DND-41 (cell line): ENCODE measurements at regions not wholly inside any gene's neighbourhood (a gene's known extent, or its start where the extent isn't known, plus 50 kb on each side); places are given as distances from the start of the nearest gene placed in this dataset.

Experiments used
- ATAC-seq: fragments of 200-7000 bp; cut with Tn5 transposase; 3 replicates; pipeline ENCODE4 v1.9.1; 2021; ENCODE audit warnings: low read depth; ENCODE audit not compliant: insufficient read depth
- DNase-seq: peaks from one replicate; pipeline ENCODE4 v3.0.0-alpha.2; 2020
- H2AFZ ChIP-seq: 2 replicates; pipeline ENCODE4 v1.6.0; 2012; ENCODE audit warnings: low read depth, low read length
- H3K27ac ChIP-seq: 2 replicates; pipeline ENCODE4 v1.5.1; 2012; ENCODE audit warnings: low read length, inconsistent platforms
- H3K27me3 ChIP-seq: fragments of 200-600 bp; sonication (generic); 2 replicates; pipeline ENCODE4 v1.6.0; 2012; ENCODE audit warnings: low read length, mild to moderate bottlenecking, inconsistent platforms; ENCODE audit not compliant: insufficient read depth, poor library complexity
- H3K36me3 ChIP-seq: 2 replicates; pipeline ENCODE4 v1.5.1; 2012; ENCODE audit warnings: low read length, inconsistent platforms; ENCODE audit not compliant: insufficient read depth
- H3K4me1 ChIP-seq: 2 replicates; pipeline ENCODE4 v1.5.1; 2012; ENCODE audit warnings: mild to moderate bottlenecking, low read length; ENCODE audit not compliant: insufficient read depth
- H3K4me2 ChIP-seq: 2 replicates; pipeline ENCODE4 v1.6.0; 2012; ENCODE audit warnings: mild to moderate bottlenecking, moderate library complexity, low read length, inconsistent platforms; ENCODE audit not compliant: insufficient read depth
- H3K4me3 ChIP-seq, 2 experiments: fragments of 200-600 bp in 1 of 2; shearing (Covaris generic) in 1 of 2; 2 replicates each; pipeline ENCODE4 v1.5.1; 2012 to 2016; ENCODE audit warnings: inconsistent platforms in 2 of 2, low read length in 2 of 2, mild to moderate bottlenecking in 2 of 2, low read depth in 1 of 2, moderate library complexity in 1 of 2
- H3K79me2 ChIP-seq: 2 replicates; pipeline ENCODE4 v1.6.0; 2012; ENCODE audit warnings: low read length, inconsistent platforms; ENCODE audit not compliant: insufficient read depth
- H3K9ac ChIP-seq: 2 replicates; pipeline ENCODE4 v1.6.0; 2012; ENCODE audit warnings: low read depth, mild to moderate bottlenecking, inconsistent platforms, low read length, moderate library complexity
- H3K9me3 ChIP-seq: 2 replicates; pipeline ENCODE4 v1.5.1; 2012; ENCODE audit warnings: low read length, moderate library complexity, mild to moderate bottlenecking, inconsistent platforms; ENCODE audit not compliant: insufficient read depth, severe bottlenecking
- H4K20me1 ChIP-seq: 2 replicates; pipeline ENCODE4 v1.6.0; 2012; ENCODE audit warnings: low read length; ENCODE audit not compliant: insufficient read depth
- EZH2 ChIP-seq: IDR thresholded peaks from 3 replicates; pipeline ENCODE4 v1.6.1; 2012; ENCODE audit warnings: borderline replicate concordance, low read depth, mild to moderate bottlenecking, moderate library complexity, low read length, inconsistent platforms; ENCODE audit not compliant: severe bottlenecking
- TF ChIP-seq, protein P1 (sequence below): IDR thresholded peaks from 2 replicates; pipeline ENCODE4 v1.5.1; 2012; ENCODE audit warnings: borderline replicate concordance, low read length, moderate library complexity, mild to moderate bottlenecking; ENCODE audit not compliant: poor library complexity, severe bottlenecking; ENCODE audit errors: extremely low read depth

DNA sequence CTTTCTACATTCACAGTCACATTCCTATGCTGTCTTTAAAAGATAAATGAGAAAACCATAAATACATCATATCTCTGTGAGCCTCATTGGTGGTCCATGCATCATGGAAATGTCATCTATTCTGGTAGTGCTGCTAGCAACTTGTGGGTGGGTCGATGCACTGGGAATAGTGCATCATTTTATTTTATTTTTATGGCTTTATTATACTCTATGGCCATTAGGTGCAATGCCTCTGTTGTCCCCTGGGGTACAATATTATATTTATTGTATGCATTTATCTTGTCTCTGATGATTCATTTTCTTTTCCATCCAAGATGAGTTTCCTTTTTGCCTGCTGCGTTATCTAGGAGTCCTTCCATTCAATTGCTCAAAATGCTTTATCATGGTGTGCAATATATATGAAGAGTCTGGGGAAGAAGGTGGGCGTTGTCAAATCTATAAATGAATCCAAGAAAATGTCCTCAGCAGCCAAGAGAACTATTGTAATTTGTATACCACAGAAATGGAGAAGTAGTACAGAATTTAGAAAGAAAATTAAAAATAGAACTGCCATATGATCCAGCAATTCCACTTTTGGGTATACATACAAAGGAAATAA is 324.0 kb downstream of the KCNJ2 start:
- Histone ChIP-seq H3K27me3 (no peaks in the 10 kb centered on the region), H2AFZ (no peak overlapping the region), H3K79me2 (no peaks in the 10 kb centered on the region), H3K9ac (no peak overlapping the region), H3K4me1 (no peaks in the 10 kb centered on the region), H3K9me3 (no peaks in the 10 kb centered on the region), H3K27ac (no peak overlapping the region), H3K4me2 (no peak overlapping the region), H4K20me1 (no peaks in the 10 kb centered on the region), H3K4me3 (no peak overlapping the region), H3K36me3 (no peaks in the 10 kb centered on the region)
- DNase-seq, result no peak
- ATAC-seq, result no peak
- no peak for TF ChIP-seq EZH2
- TF ChIP-seq, protein P1, sequence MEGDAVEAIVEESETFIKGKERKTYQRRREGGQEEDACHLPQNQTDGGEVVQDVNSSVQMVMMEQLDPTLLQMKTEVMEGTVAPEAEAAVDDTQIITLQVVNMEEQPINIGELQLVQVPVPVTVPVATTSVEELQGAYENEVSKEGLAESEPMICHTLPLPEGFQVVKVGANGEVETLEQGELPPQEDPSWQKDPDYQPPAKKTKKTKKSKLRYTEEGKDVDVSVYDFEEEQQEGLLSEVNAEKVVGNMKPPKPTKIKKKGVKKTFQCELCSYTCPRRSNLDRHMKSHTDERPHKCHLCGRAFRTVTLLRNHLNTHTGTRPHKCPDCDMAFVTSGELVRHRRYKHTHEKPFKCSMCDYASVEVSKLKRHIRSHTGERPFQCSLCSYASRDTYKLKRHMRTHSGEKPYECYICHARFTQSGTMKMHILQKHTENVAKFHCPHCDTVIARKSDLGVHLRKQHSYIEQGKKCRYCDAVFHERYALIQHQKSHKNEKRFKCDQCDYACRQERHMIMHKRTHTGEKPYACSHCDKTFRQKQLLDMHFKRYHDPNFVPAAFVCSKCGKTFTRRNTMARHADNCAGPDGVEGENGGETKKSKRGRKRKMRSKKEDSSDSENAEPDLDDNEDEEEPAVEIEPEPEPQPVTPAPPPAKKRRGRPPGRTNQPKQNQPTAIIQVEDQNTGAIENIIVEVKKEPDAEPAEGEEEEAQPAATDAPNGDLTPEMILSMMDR, result no peak

DNA sequence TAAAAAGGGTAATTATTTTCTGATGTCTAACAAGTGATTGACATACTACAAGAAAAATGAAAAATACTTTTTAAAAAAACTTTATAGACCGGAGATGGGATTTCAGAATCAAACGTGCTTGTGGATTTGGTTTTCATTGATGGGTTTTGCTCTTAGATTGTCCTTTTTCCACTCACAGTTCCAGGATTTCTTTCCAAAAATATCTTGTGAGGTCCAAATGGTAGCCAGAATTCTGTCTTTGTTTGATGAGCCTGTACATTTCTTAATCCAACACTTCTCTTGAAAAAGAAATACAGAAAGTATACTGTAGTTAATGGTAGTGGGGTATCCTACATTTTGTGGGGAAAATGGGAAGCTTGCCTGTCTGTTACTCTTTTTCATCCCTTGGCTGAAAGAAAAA is 329.3 kb downstream of the KCNJ2 start:
- ATAC-seq (no peak), DNase-seq (no peak)
- Histone ChIP-seq H3K4me3 (no peak overlapping the region), H3K36me3 (no peaks in the 10 kb centered on the region), H3K79me2 (no peaks in the 10 kb centered on the region), H3K4me1 (no peaks in the 10 kb centered on the region), H2AFZ (no peak overlapping the region), H3K9me3 (no peaks in the 10 kb centered on the region), H4K20me1 (no peaks in the 10 kb centered on the region), H3K27me3 (no peaks in the 10 kb centered on the region), H3K27ac (no peak overlapping the region), H3K9ac (no peak overlapping the region), H3K4me2 (no peak overlapping the region)
- no peak for TF ChIP-seq EZH2
- TF ChIP-seq, protein P1, result no peak

DNA sequence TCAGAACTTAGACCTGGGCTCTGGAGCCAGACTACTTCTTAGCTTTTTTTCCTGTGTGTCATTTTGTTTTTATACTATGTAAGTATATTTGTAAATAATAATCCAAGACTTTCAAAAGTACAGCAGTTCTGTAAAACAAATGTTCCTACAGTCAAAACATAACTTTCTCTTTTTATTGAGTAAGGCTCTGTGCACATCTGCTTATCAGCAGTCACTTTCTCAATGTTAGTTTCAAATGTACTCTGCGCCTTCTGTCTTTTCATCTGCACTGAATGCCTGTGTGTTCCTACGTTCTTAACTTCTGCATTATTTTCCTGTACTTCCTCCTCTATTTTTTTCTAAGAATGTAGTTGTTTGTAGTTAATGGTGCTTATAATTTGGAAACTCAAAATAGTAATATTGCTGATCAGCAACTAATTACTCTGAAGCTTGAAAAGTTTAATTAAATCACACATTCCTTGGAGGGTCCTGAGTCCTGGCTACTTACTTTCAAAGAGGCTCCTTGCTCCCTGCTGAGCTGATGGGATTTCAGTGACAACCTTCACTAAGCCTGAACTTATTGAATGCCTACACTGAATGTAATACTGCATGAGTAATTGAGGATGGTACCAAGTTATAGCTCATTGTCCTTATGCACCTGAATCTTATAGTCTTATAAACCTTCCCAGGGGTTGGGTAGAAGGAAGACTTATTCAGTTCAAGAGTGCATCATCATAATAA is 329.9 kb downstream of the KCNJ2 start:
- H3K9ac ChIP-seq, result no peak overlapping the region
- H2AFZ ChIP-seq, result no peak overlapping the region

More for the DNA sequence above, 329.9 kb downstream of the KCNJ2 start:
- Histone ChIP-seq H4K20me1 (no peaks in the 10 kb centered on the region), H3K4me3 (no peak overlapping the region), H3K27ac (no peak overlapping the region), H3K9me3 (no peaks in the 10 kb centered on the region), H3K79me2 (no peaks in the 10 kb centered on the region), H3K27me3 (no peaks in the 10 kb centered on the region), H3K36me3 (no peaks in the 10 kb centered on the region), H3K4me1 (no peaks in the 10 kb centered on the region), H3K4me2 (no peak overlapping the region)
- no peak for ATAC-seq
- DNase-seq, result no peak
- no peak for TF ChIP-seq EZH2
- TF ChIP-seq, protein P1, result no peak
